CD4-positive, alpha-beta T cell treated with Interferon alpha-2 for 1 hour (primary cell): ENCODE measurements at regions not wholly inside any gene's neighbourhood (a gene's known extent, or its start where the extent isn't known, plus 50 kb on each side); places are given as distances from the start of the nearest gene placed in this dataset.
A peak's percentile ranks its signal among the peaks of the same experiment; 100 is the strongest.
"Not testable (repeated sequence)": the region's sequence is repeated elsewhere in the genome, so short reads cannot be mapped to it uniquely, and the experiment has no call there.

ENCODE experiments used
- DNase-seq, 2 donors: peaks; one replicate each; pipeline ENCODE4 v3.0.0-alpha.2; 2020 to 2022

GRCh38 chr7:131021902-131022301 lies 287.9 kb upstream of the KLF14 start:
- DNase-seq = no peak

DNA sequence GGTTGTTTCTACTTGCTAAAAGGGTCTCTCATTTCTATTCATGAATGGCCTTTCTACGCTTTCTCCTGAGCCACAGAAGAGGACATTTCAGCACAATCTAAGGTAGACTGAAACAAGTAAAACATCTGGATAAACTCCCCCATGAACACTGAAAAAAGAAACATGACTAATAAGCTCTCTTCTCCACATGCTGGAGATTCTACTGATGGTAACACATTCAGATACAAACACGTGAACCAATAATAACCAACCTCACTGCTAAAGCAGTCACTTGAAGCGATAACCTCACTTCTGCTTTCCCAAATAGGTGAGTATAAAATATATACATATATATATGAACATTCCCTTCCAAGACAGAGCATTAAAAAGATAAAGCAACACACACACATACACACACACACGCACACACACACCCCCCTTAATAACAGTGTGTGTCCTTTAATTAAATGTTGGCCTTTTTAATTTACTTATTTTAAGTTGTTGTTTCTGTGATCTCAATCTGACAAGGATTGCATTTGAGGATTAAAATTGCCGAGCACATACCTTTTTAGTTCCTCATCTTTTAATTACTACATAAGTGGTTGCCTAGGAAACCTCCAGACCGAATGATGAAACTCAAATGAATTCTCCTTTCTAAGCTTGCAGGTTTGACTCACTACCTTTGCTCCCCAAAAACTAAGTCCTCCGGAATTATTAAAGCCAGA lies 292.4 kb upstream of the KLF14 start:
- DNase-seq = no peak

DNA sequence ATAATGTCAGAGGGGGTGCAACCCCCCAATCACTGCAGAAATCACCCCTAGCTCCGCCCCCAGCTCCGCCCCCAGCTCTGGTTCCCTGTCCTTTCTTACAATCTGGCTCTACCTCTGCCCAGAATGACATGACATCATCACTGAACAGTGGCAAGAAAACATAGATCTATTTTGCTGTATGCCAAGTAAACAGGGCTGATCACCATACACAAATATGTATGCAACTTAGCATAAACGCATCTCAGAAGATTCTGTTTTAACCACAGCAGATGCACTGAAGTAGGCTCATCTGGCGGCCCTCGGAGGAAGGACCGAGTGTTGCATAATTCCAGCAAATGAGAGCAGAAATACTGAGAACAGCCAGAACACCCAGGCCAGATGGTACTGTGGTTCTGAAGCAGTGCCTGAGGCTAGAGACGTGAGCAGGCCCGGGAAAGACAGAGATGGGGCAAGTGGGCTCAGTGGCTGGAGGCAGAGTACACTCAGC lies 293.3 kb upstream of the KLF14 start:
- peak; percentile 46 to 71 for DNase-seq

GRCh38 chr7:131028295-131028694 lies 294.3 kb upstream of the KLF14 start:
- DNase-seq = no peak

- DNase-seq = no peak
Measured at GRCh38 chr7:131029002-131029401, 295.0 kb upstream of the KLF14 start.

GRCh38 chr7:131031099-131031868 lies 296.4 kb upstream of the MKLN1 start:
- peak in 1 of 2 donors; percentile 59 for DNase-seq

DNA sequence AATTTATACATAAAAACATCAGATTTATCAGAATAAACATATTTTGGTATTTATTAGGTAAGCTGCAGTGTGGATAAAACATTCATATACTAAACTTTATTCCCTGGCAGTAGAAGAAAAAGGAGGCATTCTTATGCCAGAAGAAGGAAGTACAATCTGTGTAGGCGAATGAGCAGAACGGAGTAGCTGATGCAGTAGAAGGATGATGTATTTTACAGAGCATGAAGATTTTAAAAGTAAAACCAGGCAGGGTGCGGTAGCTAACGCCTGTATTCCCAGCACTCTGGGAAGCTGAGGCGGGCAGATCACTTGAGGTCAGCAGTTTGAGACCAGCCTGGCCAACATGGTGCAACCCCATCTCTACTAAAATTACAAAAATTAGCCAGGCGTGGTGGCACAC lies 294.9 kb upstream of the MKLN1 start:
- DNase-seq = no peak

DNA sequence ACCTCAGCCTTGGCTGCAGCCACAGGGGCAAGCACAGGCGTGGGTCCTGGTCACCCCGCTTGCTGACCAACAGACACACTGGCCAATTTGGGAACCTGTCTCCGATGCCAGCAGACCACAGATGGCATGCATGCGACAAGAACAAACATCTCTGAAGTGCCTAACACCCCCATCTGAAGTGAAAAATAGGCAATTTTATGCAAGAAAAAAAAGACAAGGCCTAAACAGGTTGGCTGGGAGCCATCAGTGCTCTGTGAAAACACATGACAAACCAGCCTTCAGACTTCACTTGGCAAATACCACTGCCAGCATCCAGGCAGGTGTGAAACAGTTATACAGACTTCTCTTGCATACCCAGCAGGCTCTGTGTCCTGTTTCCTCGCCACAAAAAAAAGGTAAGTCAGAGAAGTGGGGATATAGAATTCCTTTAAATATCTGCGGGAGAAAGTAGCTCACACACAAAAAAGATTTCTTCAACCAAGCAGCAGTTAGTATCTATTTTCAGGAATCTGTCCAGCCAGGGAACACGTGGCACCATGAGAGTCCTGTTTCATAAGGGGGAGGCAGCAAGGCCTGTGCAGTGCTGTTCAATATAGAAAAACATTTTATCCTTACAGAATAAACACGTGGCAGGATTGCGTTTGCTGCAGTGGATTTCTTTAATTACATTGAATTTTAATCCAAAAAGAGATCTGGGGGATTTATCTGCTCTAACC lies 293.4 kb upstream of the MKLN1 start:
- DNase-seq = peak in 1 of 2 donors; percentile 43

DNA sequence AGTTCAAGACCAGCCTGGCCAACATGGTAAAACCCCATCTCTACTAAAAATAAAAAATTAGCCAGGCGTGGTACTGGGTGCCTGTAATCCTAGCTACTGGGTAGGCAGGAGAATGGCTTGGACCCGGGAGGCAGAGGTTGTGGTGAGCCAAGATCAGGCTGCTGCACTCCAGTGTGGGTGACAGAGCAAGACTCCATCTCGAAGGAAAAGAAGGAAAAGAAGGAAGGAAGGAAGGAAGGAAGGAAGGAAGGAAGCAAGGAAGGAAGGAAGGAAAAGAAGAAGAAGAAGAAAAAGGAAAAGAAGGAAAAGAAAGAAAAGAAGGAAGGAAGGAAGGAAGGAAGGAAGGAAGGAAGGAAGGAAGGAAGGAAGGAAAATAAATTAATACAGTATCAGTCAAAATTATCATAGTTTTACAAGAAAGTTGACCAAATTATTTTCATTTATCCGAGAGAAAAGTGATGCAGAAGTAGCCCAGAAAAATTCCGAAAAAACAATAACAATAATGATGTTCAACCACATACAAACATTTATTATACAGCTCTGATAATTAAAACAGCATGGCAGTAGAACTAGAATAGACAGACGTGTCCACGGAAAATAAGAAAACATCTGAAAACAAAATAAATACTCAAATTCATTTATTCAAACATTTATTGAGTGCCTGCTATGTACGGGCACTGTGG lies 292.4 kb upstream of the MKLN1 start:
- no peak for DNase-seq

DNA sequence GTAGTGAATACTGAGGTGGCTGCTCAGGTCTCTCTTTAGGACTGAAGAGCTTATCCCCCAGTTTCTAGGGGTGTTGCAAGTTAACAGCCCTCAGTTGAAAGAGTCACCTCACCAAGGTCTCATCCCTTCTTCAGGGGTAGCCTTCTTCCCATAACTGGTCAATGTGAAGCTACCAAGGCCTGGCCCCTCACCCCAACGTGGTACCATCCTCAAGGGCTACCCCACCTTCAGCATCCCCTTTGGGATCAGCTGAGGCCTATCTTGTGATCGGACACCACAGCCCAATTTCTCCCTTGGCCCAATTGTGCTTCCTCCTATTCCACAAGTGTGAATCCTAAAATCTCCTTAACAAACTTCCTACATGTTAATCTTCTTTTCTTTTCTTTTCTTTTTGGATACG lies 289.5 kb upstream of the MKLN1 start:
- DNase-seq = no peak

- no peak for DNase-seq
Measured at GRCh38 chr7:131039355-131039762, 288.3 kb upstream of the MKLN1 start.

- DNase-seq = no peak
Measured at GRCh38 chr7:131039836-131040235, 287.8 kb upstream of the MKLN1 start.

GRCh38 chr7:131040467-131040932 lies 287.2 kb upstream of the MKLN1 start:
- DNase-seq = peak; percentile 53 to 80

DNA sequence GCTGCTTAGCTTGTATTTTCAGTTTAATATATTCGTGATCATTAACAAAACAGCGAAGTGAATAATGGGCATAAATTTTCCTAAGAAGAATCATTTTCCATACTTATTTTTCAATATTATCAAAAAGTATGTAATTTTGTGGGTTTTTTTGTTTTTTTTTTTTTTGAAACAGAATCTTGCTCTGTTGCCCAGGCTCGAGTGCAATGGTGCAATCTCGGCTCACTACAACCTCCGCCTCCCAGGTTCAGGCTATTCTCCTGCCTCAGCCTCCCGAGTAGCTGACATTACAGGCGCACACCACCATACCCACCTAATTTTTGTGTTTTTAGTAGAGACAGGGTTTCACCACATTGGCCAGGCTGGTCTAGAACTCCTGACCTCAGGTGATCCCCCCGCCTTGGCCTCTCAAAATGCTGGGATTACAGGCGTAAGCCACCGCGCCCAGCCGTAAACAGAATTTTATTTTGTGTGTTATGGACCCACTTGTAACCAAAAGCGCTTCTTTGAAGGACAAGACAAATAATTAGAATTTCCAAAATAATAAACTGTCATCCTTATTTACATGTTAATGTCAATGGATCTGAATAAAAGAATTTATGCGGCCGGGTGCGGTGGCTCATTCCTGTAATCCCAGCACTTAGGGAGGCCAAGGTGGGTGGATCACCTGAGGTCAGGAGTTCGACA lies 286.5 kb upstream of the MKLN1 start:
- DNase-seq = not testable (repeated sequence)

DNA sequence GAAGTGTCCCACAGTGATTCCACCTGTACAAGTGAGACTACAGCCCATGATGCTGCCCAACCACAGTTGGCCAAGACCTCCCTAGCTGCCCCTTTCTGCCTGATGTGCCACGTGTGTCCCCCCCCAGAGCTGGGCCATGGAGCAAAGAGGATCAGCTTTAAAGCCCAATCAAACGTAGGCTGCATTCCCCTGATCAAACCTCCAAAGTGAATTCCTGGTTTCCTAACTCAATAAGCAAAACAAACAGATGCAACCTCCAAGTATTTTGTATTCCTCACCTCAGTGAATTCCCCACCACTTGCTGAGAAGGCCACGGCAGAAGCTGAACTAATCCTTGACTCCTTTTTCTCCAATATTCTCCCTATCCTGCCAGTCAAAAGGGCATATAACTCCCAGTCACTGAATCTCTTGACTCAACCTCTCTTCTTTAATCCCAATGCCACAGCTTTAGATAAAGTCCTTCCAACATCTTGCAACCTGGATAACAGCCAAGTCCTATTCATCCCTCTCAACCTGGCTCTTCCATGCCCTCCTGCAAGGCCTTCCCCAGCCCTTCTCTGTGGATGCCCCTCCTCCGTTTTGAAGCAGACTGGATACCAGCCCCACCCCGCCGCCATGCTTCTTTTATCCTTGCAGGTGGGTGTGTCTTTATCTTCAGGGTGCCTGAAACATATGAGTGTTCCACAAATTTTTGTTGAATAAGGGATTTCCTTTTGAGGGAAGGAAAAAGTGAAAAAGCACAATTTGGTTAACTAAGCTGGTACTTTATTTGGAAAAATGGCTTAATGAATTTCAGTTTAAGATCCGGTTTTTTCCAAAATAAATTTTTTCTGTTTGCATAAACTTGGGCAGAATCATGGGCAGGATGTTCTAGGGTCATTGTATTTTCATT lies 285.2 kb upstream of the MKLN1 start:
- DNase-seq = no peak

DNA sequence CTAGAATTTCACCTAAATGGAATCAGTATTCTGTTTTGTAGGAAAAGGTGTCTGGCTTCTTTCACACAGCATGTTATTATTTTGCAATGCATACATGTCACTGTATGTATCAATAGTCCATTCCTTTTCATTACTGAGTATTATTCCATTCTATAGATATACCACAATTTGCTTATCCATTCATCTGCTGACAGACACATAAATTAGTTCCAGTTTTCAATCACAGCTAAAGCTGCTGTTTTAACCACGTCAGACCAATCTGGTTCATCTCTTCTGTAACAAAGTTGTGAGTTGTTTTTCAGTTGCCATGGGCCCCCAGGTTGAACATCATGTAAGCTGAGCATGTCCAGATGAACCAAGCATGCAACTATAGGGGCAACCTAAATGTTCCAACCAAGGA lies 282.1 kb upstream of the MKLN1 start:
- DNase-seq = no peak

DNA sequence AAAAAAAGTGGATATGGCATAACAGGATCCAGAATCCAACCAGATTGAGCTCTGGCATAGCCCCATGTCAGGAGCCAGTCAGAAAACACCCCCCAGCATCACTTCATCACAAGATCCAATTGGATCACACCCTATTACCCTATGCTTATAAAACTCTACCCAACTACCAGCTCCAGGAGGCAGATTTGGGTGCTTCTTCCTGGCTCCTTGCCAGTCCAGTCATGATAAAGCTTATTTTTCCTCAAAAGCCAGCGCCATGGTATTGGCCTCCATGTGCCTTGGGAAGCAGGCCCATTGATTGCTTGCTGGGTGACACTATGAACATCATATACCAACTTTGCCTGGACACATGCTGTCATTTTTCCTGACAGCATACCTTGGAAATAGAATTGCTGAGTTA lies 281.4 kb upstream of the MKLN1 start:
- no peak for DNase-seq

GRCh38 chr7:131047651-131048304 lies 279.9 kb upstream of the MKLN1 start:
- no peak for DNase-seq

DNA sequence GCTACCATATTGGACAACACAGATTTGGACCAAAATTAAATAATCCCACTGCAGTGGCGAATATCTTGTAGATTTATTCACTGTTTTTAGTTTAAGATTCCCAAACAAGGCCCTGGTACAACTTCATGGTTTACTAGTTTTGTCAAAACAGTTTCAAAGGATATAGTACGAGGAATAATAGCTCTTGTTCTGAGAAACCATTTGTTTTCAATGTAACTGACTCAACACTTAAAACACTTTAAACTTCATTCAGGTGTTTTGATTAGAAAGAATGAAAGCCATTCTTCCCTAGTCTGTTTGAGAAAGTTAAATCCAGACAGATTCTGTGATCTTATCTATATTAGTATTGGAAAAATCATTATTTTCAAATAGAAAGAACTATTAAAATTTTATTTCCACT lies 276.4 kb upstream of the MKLN1 start:
- no peak for DNase-seq

DNA sequence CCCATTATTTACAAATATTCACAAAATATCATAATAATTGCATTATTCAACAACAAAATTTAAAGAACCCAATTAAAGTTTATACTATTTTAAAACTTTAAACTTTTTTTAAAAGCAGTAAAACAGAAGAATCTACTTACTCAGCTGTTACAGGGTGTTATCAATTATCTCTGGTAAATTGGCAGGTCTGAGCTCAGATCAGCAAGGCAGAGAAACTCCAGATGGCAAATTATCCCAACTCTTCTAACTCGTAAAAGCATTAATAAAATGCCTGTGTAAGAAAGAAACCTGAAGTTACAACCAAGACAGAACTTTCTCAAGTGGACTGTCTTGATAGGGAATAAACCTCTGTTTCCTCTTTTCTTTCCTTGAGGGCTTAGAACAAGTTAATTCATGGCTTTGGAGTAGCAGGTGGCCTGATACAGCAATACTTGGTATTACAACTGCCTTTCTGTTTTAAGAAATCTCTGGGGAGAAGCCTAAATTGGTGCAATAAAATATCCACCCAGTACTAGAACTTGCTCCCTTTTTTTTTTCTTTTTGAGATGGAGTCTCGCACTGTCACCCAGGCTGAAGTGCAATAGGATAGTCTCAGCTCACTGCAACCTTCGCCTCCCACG lies 275.3 kb upstream of the MKLN1 start:
- DNase-seq = no peak
